ENCODE measurements at regions not wholly inside any gene's neighbourhood (a gene's known extent, or its start where the extent isn't known, plus 50 kb on each side); places are given as distances from the start of the nearest gene placed in this dataset.

DNA sequence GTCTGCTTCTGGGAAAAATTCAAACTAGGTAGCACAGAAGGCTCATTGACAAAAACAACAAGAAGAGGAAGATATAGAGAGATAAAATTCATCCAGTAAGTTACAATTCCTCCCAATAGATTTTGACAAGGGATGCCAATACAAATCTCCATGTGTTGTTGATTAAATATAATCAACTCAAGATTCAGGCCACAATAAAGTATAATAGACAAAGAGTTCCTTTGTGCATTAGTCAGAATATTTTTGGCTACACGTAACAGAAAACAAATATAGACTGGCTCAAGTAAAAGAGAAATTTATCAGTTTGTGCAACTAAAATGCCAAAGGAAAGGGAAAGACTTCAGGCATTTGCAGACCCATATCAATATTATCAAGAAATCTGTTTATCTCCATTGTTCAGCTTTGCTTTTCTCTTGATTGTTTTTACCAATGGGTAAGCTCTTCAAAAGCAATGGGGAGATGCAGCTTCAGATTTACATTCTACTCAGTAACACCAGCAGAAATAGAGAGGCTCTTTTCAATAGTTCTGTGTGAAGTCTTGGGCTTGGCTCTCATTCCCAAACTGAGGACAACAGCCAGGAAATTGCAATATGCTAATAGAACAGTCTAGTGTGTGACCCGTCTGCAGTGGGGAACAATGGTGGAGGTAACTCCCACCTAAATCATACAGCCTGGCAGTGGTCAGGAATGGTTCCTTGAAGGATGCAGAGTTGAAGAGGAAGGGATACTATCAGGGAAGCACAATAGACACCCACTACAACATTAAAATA, 77.6 kb upstream of the PROK2 start:
- TF ChIP-seq POLR2A (IDR thresholded peaks at IDR 0.05): no peak
- no peak for TF ChIP-seq CTCF (IDR thresholded peaks at IDR 0.05)
- TF ChIP-seq EP300 (IDR thresholded peaks at IDR 0.05): no peak
- TF ChIP-seq POLR2AphosphoS5 (IDR thresholded peaks at IDR 0.05): no peak

All from gastroesophageal sphincter (tissue), 3 donors.